Fibroblast of skin of right quadriceps (primary cell): ENCODE measurements at regions not wholly inside any gene's neighbourhood (a gene's known extent, or its start where the extent isn't known, plus 50 kb on each side); places are given as distances from the start of the nearest gene placed in this dataset.
"Not testable (repeated sequence)": the region's sequence is repeated elsewhere in the genome, so short reads cannot be mapped to it uniquely, and the experiment has no call there.

Source experiments
- DNase-seq: peaks from one replicate; pipeline ENCODE4 v3.0.0-alpha.2; 2013

DNA sequence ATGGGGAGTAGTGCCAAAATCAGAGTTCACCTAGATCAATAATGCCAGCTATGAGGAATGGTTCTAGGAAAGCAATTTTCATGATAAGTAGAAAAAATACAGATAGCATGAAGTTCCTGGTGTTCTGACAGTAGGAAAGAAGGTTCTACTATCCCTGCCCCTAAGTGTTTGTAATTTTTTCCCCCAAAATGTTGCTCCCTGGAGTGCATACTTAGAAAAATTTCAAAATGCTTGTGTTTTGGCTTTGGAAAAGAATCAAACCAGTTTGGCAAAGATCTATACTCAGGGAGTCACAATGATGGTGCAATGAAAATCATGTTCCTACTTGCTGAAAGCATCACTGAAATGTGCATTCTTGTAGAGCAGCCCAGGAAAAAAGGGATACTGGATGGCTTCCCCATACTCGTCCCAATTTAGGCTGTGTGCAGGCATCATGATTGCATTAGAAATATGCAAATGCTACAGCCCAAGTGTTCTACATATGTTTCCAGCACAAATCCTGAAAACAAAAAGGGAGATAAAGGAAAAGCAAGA, 74.7 kb downstream of the LPAR4 start:
- DNase-seq = no peak

DNA sequence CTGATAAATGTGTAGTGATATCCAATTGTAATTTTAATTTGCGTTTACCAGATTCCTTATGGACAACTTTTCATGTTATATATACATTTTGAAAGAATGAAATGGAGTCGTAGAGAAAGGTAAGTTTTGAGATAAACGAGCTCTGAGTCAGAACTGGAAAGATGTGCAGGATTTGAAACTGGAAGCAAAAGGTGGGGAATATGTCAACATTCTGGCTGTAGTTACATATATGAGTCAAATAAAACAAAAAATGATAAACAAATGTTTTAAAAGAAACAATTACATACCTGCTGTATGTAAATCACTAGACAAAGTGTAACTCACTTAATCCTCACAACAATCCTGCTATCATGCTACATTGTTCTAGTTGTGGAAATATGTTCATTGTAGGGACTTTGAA, 84.0 kb downstream of the LPAR4 start:
- no peak for DNase-seq

DNA sequence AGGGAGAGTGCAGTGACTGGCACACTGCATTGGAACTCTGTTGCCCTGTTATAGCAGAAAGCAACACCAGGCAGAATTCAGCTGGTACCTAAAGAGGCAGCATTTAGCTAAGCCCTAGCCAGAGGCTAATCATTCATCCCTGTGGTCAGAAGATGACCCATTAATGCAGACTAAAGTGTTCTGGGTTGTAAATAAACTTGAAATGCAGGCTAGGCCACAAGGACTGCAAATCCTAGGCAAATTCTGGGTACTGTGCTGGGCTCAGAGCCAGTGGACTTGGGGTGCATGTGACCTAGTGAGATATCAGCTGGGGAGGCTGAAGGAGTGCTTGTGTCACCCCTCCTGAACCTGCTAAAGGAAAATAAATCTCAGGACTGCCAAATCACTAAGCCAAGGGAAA, 91.2 kb downstream of the LPAR4 start:
- no peak for DNase-seq

DNA sequence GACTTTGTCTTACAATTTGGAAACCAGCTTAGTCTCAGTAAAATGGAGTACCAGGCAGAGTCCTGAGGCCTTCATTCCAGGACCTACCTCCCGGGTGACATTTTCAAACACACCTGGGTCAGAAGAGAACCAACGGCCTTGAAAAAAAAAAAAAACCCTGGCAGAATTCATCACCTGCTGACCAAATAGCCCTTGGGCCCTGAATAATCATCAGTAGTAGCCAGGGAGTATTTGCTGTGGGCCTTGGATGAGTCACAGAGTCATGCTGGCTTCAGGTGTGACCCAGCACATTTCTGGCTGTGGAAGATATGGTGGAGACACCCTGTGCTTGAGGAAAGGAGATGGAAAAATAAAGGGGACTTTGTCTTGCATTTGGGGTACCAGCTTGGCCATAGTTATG, 92.2 kb downstream of the LPAR4 start:
- DNase-seq = no peak

DNA sequence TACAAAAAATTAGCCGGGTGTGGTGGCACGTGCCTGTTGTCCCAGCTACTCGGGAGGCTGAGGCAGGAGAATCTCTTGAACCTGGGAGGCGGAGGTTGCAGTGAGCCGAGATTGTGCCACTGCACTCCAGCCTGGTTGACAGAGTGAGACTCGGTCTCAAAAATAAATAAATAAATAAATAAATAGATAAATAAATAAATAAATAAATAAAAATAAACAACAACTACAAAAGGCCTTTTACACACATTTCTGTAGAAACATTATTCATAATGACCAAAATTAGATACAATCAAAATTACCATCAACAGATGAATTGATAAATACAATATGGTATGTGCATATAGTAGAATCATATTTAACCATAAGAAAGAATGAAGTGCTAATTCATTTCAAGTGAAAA, 96.7 kb downstream of the LPAR4 start:
- not testable (repeated sequence) for DNase-seq

DNA sequence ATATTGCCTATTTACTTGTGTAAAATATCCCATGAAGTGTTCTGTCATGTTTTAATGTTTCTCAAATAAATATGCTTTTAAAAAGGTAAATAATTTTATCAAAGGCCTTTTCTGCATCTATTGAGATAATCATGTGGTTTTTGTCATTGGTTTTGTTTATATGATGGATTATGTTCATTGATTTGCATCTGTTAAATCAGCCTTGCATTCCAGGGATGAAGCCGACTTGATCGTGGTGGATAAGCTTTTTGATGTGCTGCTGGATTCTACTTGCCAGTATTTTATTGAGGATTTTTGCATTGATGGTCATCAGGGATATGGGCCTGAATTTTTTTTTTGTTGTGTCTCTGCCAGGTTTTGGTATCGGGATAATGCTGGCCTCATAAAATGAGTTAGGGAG, 63.9 kb upstream of the P2RY10 start:
- not testable (repeated sequence) for DNase-seq

DNA sequence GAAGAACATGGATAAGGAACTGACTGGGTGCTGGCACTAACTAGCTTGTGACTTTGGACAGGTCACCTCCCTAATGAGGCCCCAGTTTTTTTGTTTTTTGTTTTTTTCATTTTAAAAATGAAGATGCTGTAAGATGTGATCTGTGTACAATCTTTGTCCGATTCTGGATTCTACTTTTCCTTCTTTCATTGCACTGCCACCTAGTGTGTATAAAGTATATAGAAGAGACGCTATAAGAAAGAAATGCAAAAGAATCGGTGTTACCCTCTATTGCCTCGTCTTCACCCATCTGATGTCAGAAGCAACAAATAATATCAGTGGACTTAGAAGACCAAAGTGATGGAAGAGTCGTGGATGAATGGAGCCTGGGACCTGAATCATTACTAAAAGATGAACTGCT, 58.6 kb upstream of the P2RY10 start:
- peak; percentile 0 for DNase-seq
